H1 (cell line): ENCODE measurements at regions not wholly inside any gene's neighbourhood (a gene's known extent, or its start where the extent isn't known, plus 50 kb on each side); places are given as distances from the start of the nearest gene placed in this dataset.

Experiments used
- CBX5 ChIP-seq: fragments of 300-800, 300-1000 bp; sonication (generic); IDR thresholded peaks from 2 replicates; pipeline ENCODE4 v1.7.1; 2016; ENCODE audit warnings: antibody characterized with exemption, low read length, low read depth
- CTCF ChIP-seq, 3 experiments: IDR thresholded peaks; 1 replicate in 2 of 3; 2 replicates in 1 of 3; pipeline versions ENCODE4 v1.5.1 to v1.6.1; 2011; ENCODE audit warnings: low read length in 3 of 3, mild to moderate bottlenecking in 3 of 3, inconsistent platforms in 2 of 3, low read depth in 1 of 3, moderate library complexity in 1 of 3; ENCODE audit not compliant: insufficient read depth in 1 of 3; ENCODE audit errors: control extremely low read depth in 1 of 3
- EZH2 ChIP-seq: fragments of 200-600 bp; sonication (generic); IDR thresholded peaks from 2 replicates; pipeline ENCODE4 v1.7.1; 2012; ENCODE audit warnings: low read depth, mild to moderate bottlenecking, moderate library complexity, low read length, inconsistent platforms; ENCODE audit not compliant: severe bottlenecking
- KDM1A ChIP-seq: fragments of 200-600, 300-600 bp; sonication (generic); IDR thresholded peaks from 2 replicates; pipeline ENCODE4 v1.7.1; 2016; ENCODE audit warnings: mild to moderate bottlenecking, low read length, borderline replicate concordance
- POLR2A ChIP-seq, 2 experiments: IDR thresholded peaks; 1 replicate in 1 of 2; 2 replicates in 1 of 2; pipeline ENCODE4 v1.6.1; 2011; ENCODE audit warnings: low read depth in 2 of 2, low read length in 2 of 2, mild to moderate bottlenecking in 2 of 2; ENCODE audit errors: control extremely low read depth in 1 of 2
- TAF1 ChIP-seq: IDR thresholded peaks from 2 replicates; pipeline ENCODE4 v1.6.1; 2011; ENCODE audit warnings: mild to moderate bottlenecking, low read depth, low read length

GRCh38 chr15:61381501-61381900 lies 152.4 kb upstream of the RORA start:
- TF ChIP-seq KDM1A (no peak), CTCF (IDR thresholded peaks at IDR 0.05; ENCODE audit: control extremely low read depth in 1 of 3, insufficient read depth in 1 of 3, low read depth in 1 of 3, low read length in 3 of 3) (no peak), POLR2A (IDR thresholded peaks at IDR 0.05; ENCODE audit: control extremely low read depth in 1 of 2, low read depth in 2 of 2, low read length in 2 of 2) (no peak), EZH2 (no peak), TAF1 (no peak), CBX5 (no peak)
